A673 (cell line): ENCODE measurements at regions not wholly inside any gene's neighbourhood (a gene's known extent, or its start where the extent isn't known, plus 50 kb on each side); places are given as distances from the start of the nearest gene placed in this dataset.

Source experiments
- BruUV-seq: library from RNA; stranded (reverse); fragments of 400-500 nt; replicated peaks from 2 replicates; lab custom pipeline; 2021; lab: Mats Ljungman, UMichigan
- CTCF ChIA-PET: fragments of 300-600 bp; sonication (Branson Sonifier 250); formaldehyde crosslinking; loops from one replicate; lab custom pipeline; 2022; ENCODE audit warnings: antibody characterized with exemption; lab: Charles Lee
- POLR2A ChIA-PET: fragments of 300-600 bp; sonication (Branson Sonifier 250); formaldehyde crosslinking; loops from one replicate; lab custom pipeline; 2022; ENCODE audit warnings: antibody characterized with exemption; ENCODE audit not compliant: low non-redundant PET; lab: Charles Lee
- DNase-seq: peaks from one replicate; pipeline ENCODE4 v3.0.0-alpha.2; 2015; ENCODE audit warnings: low spot score
- H3K27ac ChIP-seq: fragments of 200-600 bp; sonication (generic); 2 replicates; pipeline ENCODE4 v1.5.1; 2016; ENCODE audit warnings: mixed run types, low read depth, mild to moderate bottlenecking, mixed read lengths, antibody characterized with exemption, low read length; ENCODE audit not compliant: poor library complexity, severe bottlenecking
- H3K27me3 ChIP-seq: fragments of 200-600 bp; sonication (generic); replicated peaks from 2 replicates; pipeline ENCODE4 v1.6.1; 2017; ENCODE audit warnings: mixed run types, low read depth, mild to moderate bottlenecking, mixed read lengths, antibody characterized with exemption, low read length; ENCODE audit not compliant: insufficient read depth, poor library complexity
- H3K36me3 ChIP-seq: fragments of 200-600 bp; sonication (generic); 2 replicates; pipeline ENCODE4 v1.6.1; 2016; ENCODE audit warnings: mixed run types, mild to moderate bottlenecking, mixed read lengths, antibody characterized with exemption, low read length; ENCODE audit not compliant: insufficient read depth, poor library complexity, severe bottlenecking
- H3K4me1 ChIP-seq: fragments of 200-600 bp; sonication (generic); 2 replicates; pipeline ENCODE4 v1.6.1; 2017; ENCODE audit warnings: mixed run types, mild to moderate bottlenecking, mixed read lengths, antibody characterized with exemption, low read length; ENCODE audit not compliant: insufficient read depth, poor library complexity, severe bottlenecking
- H3K4me3 ChIP-seq: fragments of 200-600 bp; sonication (generic); 2 replicates; pipeline ENCODE4 v1.5.1; 2016; ENCODE audit warnings: low read depth, mixed run types, mild to moderate bottlenecking, mixed read lengths, low read length; ENCODE audit not compliant: poor library complexity, severe bottlenecking
- H3K9me3 ChIP-seq: fragments of 200-600 bp; sonication (generic); 2 replicates; pipeline ENCODE4 v1.6.1; 2016; ENCODE audit warnings: mixed run types, low read depth, mild to moderate bottlenecking, mixed read lengths, antibody characterized with exemption, low read length; ENCODE audit not compliant: poor library complexity, severe bottlenecking
- CTCF ChIP-seq: fragments of 300-800, 200-600 bp; sonication (generic); conservative IDR thresholded peaks from 2 replicates; pipeline ENCODE4 v1.5.1; 2017; ENCODE audit warnings: low read depth, mild to moderate bottlenecking, antibody characterized with exemption, low read length, moderate library complexity, mixed read lengths
- EZH2 ChIP-seq: fragments of 200-600 bp; sonication (generic); IDR thresholded peaks from 2 replicates; pipeline ENCODE4 v1.6.1; 2017; ENCODE audit warnings: borderline replicate concordance, low read depth, mild to moderate bottlenecking, mixed read lengths, antibody characterized with exemption, low read length; ENCODE audit not compliant: poor library complexity, severe bottlenecking
- intact Hi-C: fragments of 100-400 bp; cut with micrococcal nuclease; formaldehyde crosslinking; loops from one replicate; pipeline ENCODE4 v1.10.0; 2022; ENCODE audit not compliant: unreplicated experiment

DNA sequence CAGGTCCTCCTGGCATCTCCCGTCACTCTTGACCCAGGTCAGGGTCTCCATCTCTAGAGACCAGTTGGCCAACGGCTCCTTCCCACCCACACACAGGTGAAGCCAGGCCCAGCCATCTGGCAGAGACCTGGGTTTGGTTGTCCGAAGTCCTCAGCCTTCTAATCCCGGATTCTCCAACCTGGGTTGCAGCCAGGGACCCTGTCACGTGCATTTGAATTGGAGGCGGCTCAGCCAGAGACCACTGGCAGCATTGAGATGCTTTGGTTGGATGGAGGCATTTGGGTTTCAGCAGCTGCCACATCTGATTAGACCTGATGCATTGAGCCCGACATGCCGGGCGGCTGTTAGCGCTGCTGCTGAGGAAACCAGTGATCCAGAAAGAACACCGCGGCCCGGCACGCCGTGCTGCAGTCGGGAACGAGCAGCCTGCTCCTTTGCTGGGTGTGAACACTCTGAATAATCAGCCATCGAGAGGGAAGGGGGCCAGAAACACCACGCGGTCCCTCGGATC, 163.2 kb downstream of the BRD1 start:
- BruUV-seq = no TSS peak
- ChIA-PET POLR2A (no interaction called here), CTCF (no interaction called here)
- no peaks in the 10 kb centered on the region for H3K36me3 ChIP-seq
- no peak overlapping the region for H3K27ac ChIP-seq
- peaks cover 3% of the 10 kb centered on the region for H3K27me3 ChIP-seq
- TF ChIP-seq EZH2 = no peak
- no peak for TF ChIP-seq CTCF
- DNase-seq = no peak
- H3K4me1 ChIP-seq = no peaks in the 10 kb centered on the region
- H3K9me3 ChIP-seq = peaks cover 3% of the 10 kb centered on the region
- no peak overlapping the region for H3K4me3 ChIP-seq
- intact Hi-C loops = no loop called here

DNA sequence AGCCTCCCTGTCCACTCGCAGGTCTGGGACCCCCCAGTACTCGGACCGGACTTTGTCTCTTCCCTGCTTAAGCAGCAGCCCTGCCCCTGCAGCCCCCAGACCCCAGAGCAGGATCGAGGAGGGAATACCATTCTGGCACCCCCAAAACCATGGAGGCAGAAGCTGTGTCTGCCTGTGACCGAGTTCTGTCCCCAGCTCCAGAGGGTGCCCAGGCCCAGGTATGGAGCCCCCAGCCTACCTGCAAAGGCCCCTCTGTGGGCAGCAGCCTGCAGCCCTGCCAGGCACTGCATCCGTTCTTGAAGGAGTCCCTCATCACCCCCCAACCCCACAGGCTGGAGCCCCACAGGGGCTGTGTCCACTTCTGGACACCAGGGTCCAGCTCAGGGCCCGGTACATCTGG, 163.8 kb downstream of the BRD1 start:
- DNase-seq = no peak
- H3K27me3 ChIP-seq = no peaks in the 10 kb centered on the region
- H3K4me1 ChIP-seq = no peaks in the 10 kb centered on the region
- POLR2A ChIA-PET = no interaction called here
- no TSS peak for BruUV-seq
- H3K9me3 ChIP-seq = no peaks in the 10 kb centered on the region
- CTCF ChIA-PET = no interaction called here
- H3K27ac ChIP-seq = no peak overlapping the region
- no peaks in the 10 kb centered on the region for H3K36me3 ChIP-seq
- TF ChIP-seq CTCF = no peak
- no peak for TF ChIP-seq EZH2
- no peak overlapping the region for H3K4me3 ChIP-seq
- intact Hi-C loops = no loop called here

DNA sequence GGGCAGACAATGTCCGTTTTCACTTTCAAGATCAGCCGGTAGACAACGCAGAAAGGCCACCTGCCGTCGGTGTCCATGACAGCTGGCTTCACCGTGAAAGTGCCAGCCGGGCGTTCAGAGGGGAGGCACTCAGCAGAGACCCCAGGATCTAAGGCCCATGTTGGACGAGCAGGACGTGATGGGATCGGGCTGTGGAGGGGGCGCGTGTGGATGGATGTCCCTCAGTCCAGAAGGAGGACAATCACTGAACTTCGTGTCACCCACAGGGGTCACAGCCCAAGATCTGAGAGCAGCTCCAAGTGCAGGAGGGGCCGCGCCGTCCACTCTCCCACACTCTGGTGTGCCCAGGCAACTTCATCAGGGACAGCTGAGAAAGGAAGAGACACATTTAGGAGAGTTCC, 164.4 kb downstream of the BRD1 start:
- Histone ChIP-seq H3K27ac (no peak overlapping the region), H3K36me3 (no peaks in the 10 kb centered on the region), H3K9me3 (no peaks in the 10 kb centered on the region), H3K4me3 (no peak overlapping the region), H3K27me3 (no peaks in the 10 kb centered on the region), H3K4me1 (no peaks in the 10 kb centered on the region)
- POLR2A ChIA-PET = no interaction called here
- TF ChIP-seq CTCF (no peak), EZH2 (no peak)
- intact Hi-C loops = no loop called here
- CTCF ChIA-PET = no interaction called here
- no peak for DNase-seq
- BruUV-seq = no TSS peak
